H1 (cell line): ENCODE measurements at regions not wholly inside any gene's neighbourhood (a gene's known extent, or its start where the extent isn't known, plus 50 kb on each side); places are given as distances from the start of the nearest gene placed in this dataset.

Source experiments
- CTCF ChIA-PET: fragments of 300-600 bp; sonication (Branson Sonifier 250); formaldehyde crosslinking; loops from one replicate; lab custom pipeline; 2021; ENCODE audit not compliant: partially characterized antibody; lab: Charles Lee
- POLR2A ChIA-PET: fragments of 300-600 bp; sonication (Branson Sonifier 250); formaldehyde crosslinking; loops from one replicate; lab custom pipeline; 2021; ENCODE audit warnings: inconsistent platforms; ENCODE audit not compliant: partially characterized antibody; lab: Charles Lee
- DNase-seq, 2 experiments: peaks; one replicate each; pipeline versions ENCODE4 v3.0.0 to v3.0.0-alpha.2; 2010 to 2022; ENCODE audit warnings: low spot score in 2 of 2, low read depth in 1 of 2, mixed read lengths in 1 of 2
- FAIRE-seq: peaks from 2 replicates; lab custom pipeline; 2011; peaks lifted over from hg19 to GRCh38; lab: Jason Lieb, UNC
- H2AFZ ChIP-seq: 2 replicates; pipeline ENCODE4 v1.8.1; 2012; ENCODE audit warnings: low read length, inconsistent platforms
- H2AK5ac ChIP-seq: 2 replicates; pipeline ENCODE4 v1.6.1; 2013; ENCODE audit warnings: low read depth, low read length
- H2BK120ac ChIP-seq: replicated peaks from 2 replicates; pipeline ENCODE3; 2013; ENCODE audit warnings: low read depth, low read length, inconsistent platforms
- H2BK12ac ChIP-seq: 2 replicates; pipeline ENCODE4 v1.6.1; 2013; ENCODE audit warnings: low read depth, low read length
- H2BK15ac ChIP-seq: 2 replicates; pipeline ENCODE4 v1.6.1; 2013; ENCODE audit warnings: low read length
- H2BK20ac ChIP-seq: 2 replicates; pipeline ENCODE4 v1.6.1; 2013; ENCODE audit warnings: low read length
- H2BK5ac ChIP-seq: 2 replicates; pipeline ENCODE4 v1.6.1; 2013; ENCODE audit warnings: low read depth, low read length
- H3K14ac ChIP-seq: 2 replicates; pipeline ENCODE4 v1.6.1; 2013; ENCODE audit warnings: inconsistent platforms; ENCODE audit not compliant: insufficient read length
- H3K18ac ChIP-seq: 2 replicates; pipeline ENCODE4 v1.6.1; 2013; ENCODE audit warnings: low read length; ENCODE audit errors: extremely low read depth
- H3K23ac ChIP-seq: 2 replicates; pipeline ENCODE4 v1.6.1; 2013; ENCODE audit warnings: inconsistent platforms; ENCODE audit not compliant: insufficient read length
- H3K23me2 ChIP-seq: 2 replicates; pipeline ENCODE4 v1.6.1; 2013; ENCODE audit warnings: low read depth, low read length
- H3K27ac ChIP-seq: 2 replicates; pipeline ENCODE4 v1.6.1; 2011; ENCODE audit warnings: low read depth, low read length, inconsistent platforms
- H3K27me3 ChIP-seq, 4 experiments: replicated peaks in 1 of 4; 1 replicate in 1 of 4; 2 replicates in 3 of 4; pipeline versions ENCODE4 v1.6.1 to v1.8.1; 2011 to 2013; ENCODE audit warnings: low read length in 3 of 4, mild to moderate bottlenecking in 3 of 4, inconsistent platforms in 2 of 4, mixed read lengths in 2 of 4, moderate library complexity in 1 of 4; ENCODE audit not compliant: control insufficient read depth in 3 of 4, insufficient read depth in 3 of 4; ENCODE audit errors: extremely low read depth in 1 of 4
- H3K36me3 ChIP-seq, 4 experiments: 2 replicates each; pipeline versions ENCODE4 v1.6.1 to v1.8.1; 2011 to 2013; ENCODE audit warnings: mild to moderate bottlenecking in 4 of 4, low read length in 3 of 4, moderate library complexity in 2 of 4, control low read depth in 1 of 4, inconsistent platforms in 1 of 4; ENCODE audit not compliant: insufficient read depth in 4 of 4, control insufficient read depth in 2 of 4
- H3K4ac ChIP-seq: replicated peaks from 2 replicates; pipeline ENCODE3; 2013; ENCODE audit warnings: low read length, low read depth, mixed read lengths, inconsistent platforms; ENCODE audit not compliant: insufficient read length
- H3K4me1 ChIP-seq, 4 experiments: replicated peaks in 1 of 4; 1 replicate in 1 of 4; 2 replicates in 3 of 4; pipeline versions ENCODE4 v1.6.1 to v1.8.1; 2011 to 2013; ENCODE audit warnings: low read length in 3 of 4, inconsistent platforms in 2 of 4, mixed read lengths in 1 of 4; ENCODE audit not compliant: insufficient read depth in 4 of 4, control insufficient read depth in 3 of 4
- H3K4me2 ChIP-seq, 2 experiments: 2 replicates each; pipeline versions ENCODE4 v1.6.1 to v1.8.1; 2011 to 2013; ENCODE audit warnings: low read depth in 2 of 2, low read length in 2 of 2, control low read depth in 1 of 2, inconsistent platforms in 1 of 2, mild to moderate bottlenecking in 1 of 2; ENCODE audit not compliant: insufficient read depth in 1 of 2
- H3K4me3 ChIP-seq, 4 experiments: fragments of 200-600, 300-600 bp in 1 of 4; sonication (generic), shearing (Covaris generic), sonication (Bioruptor Twin) in 1 of 4; 2 replicates each; pipeline versions ENCODE4 v1.5.1 to v1.8.1; 2011 to 2016; ENCODE audit warnings: low read length in 4 of 4, low read depth in 3 of 4, control low read depth in 2 of 4, inconsistent platforms in 2 of 4, mild to moderate bottlenecking in 2 of 4, mixed read lengths in 1 of 4, moderate library complexity in 1 of 4; ENCODE audit not compliant: insufficient read depth in 2 of 4; ENCODE audit errors: extremely low read depth in 1 of 4
- H3K56ac ChIP-seq: replicated peaks from 2 replicates; pipeline ENCODE3; 2013; ENCODE audit warnings: low read depth, mild to moderate bottlenecking, mixed read lengths, low read length, inconsistent platforms; ENCODE audit not compliant: insufficient read length
- H3K79me1 ChIP-seq: 2 replicates; pipeline ENCODE4 v1.6.1; 2013; ENCODE audit warnings: low read depth, low read length, control low read depth
- H3K79me2 ChIP-seq, 2 experiments: 2 replicates each; pipeline versions ENCODE4 v1.6.1 to v1.8.1; 2012 to 2013; ENCODE audit warnings: low read length in 2 of 2, mild to moderate bottlenecking in 2 of 2, inconsistent platforms in 1 of 2; ENCODE audit not compliant: insufficient read depth in 2 of 2, control insufficient read depth in 1 of 2
- H3K9ac ChIP-seq, 4 experiments: replicated peaks in 1 of 4; 1 replicate in 1 of 4; 2 replicates in 3 of 4; pipeline versions ENCODE4 v1.6.1 to v1.8.1; 2011 to 2013; ENCODE audit warnings: low read depth in 3 of 4, low read length in 3 of 4, control low read depth in 2 of 4, mild to moderate bottlenecking in 2 of 4, moderate library complexity in 2 of 4, inconsistent platforms in 1 of 4; ENCODE audit errors: extremely low read depth in 1 of 4
- H3K9me3 ChIP-seq, 2 experiments: 2 replicates each; pipeline versions ENCODE4 v1.6.1 to v1.8.1; 2012 to 2013; ENCODE audit warnings: mild to moderate bottlenecking in 2 of 2, moderate library complexity in 2 of 2, control low read depth in 1 of 2, inconsistent platforms in 1 of 2, low read depth in 1 of 2, low read length in 1 of 2, mixed read lengths in 1 of 2; ENCODE audit not compliant: insufficient read depth in 2 of 2
- H4K20me1 ChIP-seq, 2 experiments: replicated peaks in 1 of 2; 2 replicates each; pipeline versions ENCODE3 to v1.8.1; 2011 to 2013; ENCODE audit warnings: inconsistent platforms in 2 of 2, low read length in 2 of 2, mild to moderate bottlenecking in 1 of 2; ENCODE audit not compliant: insufficient read depth in 2 of 2, control insufficient read depth in 1 of 2
- H4K5ac ChIP-seq: 2 replicates; pipeline ENCODE4 v1.6.1; 2013; ENCODE audit warnings: low read length, low read depth, mixed read lengths, inconsistent platforms; ENCODE audit not compliant: insufficient read length
- H4K8ac ChIP-seq: 2 replicates; pipeline ENCODE4 v1.8.0; 2013; ENCODE audit warnings: mild to moderate bottlenecking, moderate library complexity, low read length, inconsistent platforms; ENCODE audit not compliant: insufficient read depth; ENCODE audit errors: extremely low read depth
- H4K91ac ChIP-seq: replicated peaks from 2 replicates; pipeline ENCODE3; 2013; ENCODE audit warnings: low read length, mixed read lengths, inconsistent platforms; ENCODE audit not compliant: insufficient read length
- CHD7 ChIP-seq: fragments of 300-600 bp; sonication (generic); IDR thresholded peaks from 2 replicates; pipeline ENCODE4 v1.7.1; 2012; ENCODE audit warnings: low read length, moderate library complexity, mild to moderate bottlenecking, inconsistent platforms; ENCODE audit not compliant: insufficient replicate concordance
- TBP ChIP-seq: IDR thresholded peaks from 2 replicates; pipeline ENCODE4 v1.6.1; 2011; ENCODE audit warnings: low read depth, low read length, improper control_type of control experiment

- Histone ChIP-seq H4K20me1 (no peaks in the 10 kb centered on the region), H3K27ac (no peak overlapping the region), H2BK5ac (no peak overlapping the region), H3K27me3 (no peaks in the 10 kb centered on the region), H3K4me3 (no peak overlapping the region), H3K4me1 (no peaks in the 10 kb centered on the region), H3K14ac (no peak overlapping the region), H3K4me2 (no peak overlapping the region), H3K23me2 (no peaks in the 10 kb centered on the region), H3K79me2 (no peaks in the 10 kb centered on the region), H2AFZ (no peak overlapping the region), H3K79me1 (no peaks in the 10 kb centered on the region), H2AK5ac (no peak overlapping the region), H3K23ac (no peak overlapping the region), H2BK15ac (no peak overlapping the region), H2BK20ac (no peak overlapping the region), H2BK12ac (no peak overlapping the region), H2BK120ac (no peak overlapping the region), H3K9me3 (no peaks in the 10 kb centered on the region), H4K91ac (no peak overlapping the region), H3K18ac (no peak overlapping the region), H3K56ac (no peak overlapping the region), H3K36me3 (no peaks in the 10 kb centered on the region), H3K4ac (no peak overlapping the region), H4K5ac (no peak overlapping the region), H3K9ac (no peak overlapping the region), H4K8ac (no peak overlapping the region)
- DNase-seq (no peak), FAIRE-seq (no peak)
- ChIA-PET CTCF (no interaction called here), POLR2A (no interaction called here)
- no peak for TF ChIP-seq TBP
- TF ChIP-seq CHD7, result no peak
Observed at GRCh38 chr12:91889910-91890309, 255.7 kb downstream of the BTG1 start.
